ENCODE measurements at regions not wholly inside any gene's neighbourhood (a gene's known extent, or its start where the extent isn't known, plus 50 kb on each side); places are given as distances from the start of the nearest gene placed in this dataset.

- no peaks in the 10 kb centered on the region for H3K4me1 ChIP-seq
- H3K36me3 ChIP-seq = no peaks in the 10 kb centered on the region
- intact Hi-C loops (cut with DNase I) = no loop called here
- H3K27me3 ChIP-seq = no peaks in the 10 kb centered on the region
- no peaks in the 10 kb centered on the region for H3K9me3 ChIP-seq
- DNase-seq (ENCODE audit: low spot score in 2 of 2) = no peak
- no peak overlapping the region for H3K27ac ChIP-seq
- TF ChIP-seq CTCF (IDR thresholded peaks at IDR 0.05) = no peak
- H3K4me3 ChIP-seq = no peak overlapping the region
These were observed 53.1 kb upstream of the CACNA1E start for GRCh38 chr1:181430015-181430885.

Data from ascending aorta (tissue), 2 donors.